ENCODE measurements at regions not wholly inside any gene's neighbourhood (a gene's known extent, or its start where the extent isn't known, plus 50 kb on each side); places are given as distances from the start of the nearest gene placed in this dataset.
A peak's percentile ranks its signal among the peaks of the same experiment; 100 is the strongest.

GRCh38 chr5:4862500-4862899 is 277.6 kb upstream of the ADAMTS16 start:
- peak; percentile 38 to 39 for DNase-seq

GRCh38 chr5:4866131-4866659 is 273.9 kb upstream of the ADAMTS16 start:
- no peak for DNase-seq

GRCh38 chr5:4866817-4867216 is 273.3 kb upstream of the ADAMTS16 start:
- DNase-seq = no peak

- peak; percentile 53 to 65 for DNase-seq
Observed at GRCh38 chr5:4868140-4868735, 271.9 kb upstream of the ADAMTS16 start.

- DNase-seq = no peak
Observed at GRCh38 chr5:4873652-4874051, 266.5 kb upstream of the ADAMTS16 start.

- no peak for DNase-seq
Observed at GRCh38 chr5:4874097-4874496, 266.0 kb upstream of the ADAMTS16 start.

- no peak for DNase-seq
Observed at GRCh38 chr5:4875942-4876341, 264.2 kb upstream of the ADAMTS16 start.

- no peak for DNase-seq
Observed at GRCh38 chr5:4876804-4877203, 263.3 kb upstream of the ADAMTS16 start.

- no peak for DNase-seq
Observed at GRCh38 chr5:4877579-4877978, 262.6 kb upstream of the ADAMTS16 start.

- DNase-seq = no peak
Observed at GRCh38 chr5:4879075-4879474, 261.1 kb upstream of the ADAMTS16 start.

GRCh38 chr5:4879693-4880303 is 260.3 kb upstream of the ADAMTS16 start:
- DNase-seq = peak; percentile 44 to 73

GRCh38 chr5:4880304-4880741 is 259.8 kb upstream of the ADAMTS16 start:
- DNase-seq = no peak

- DNase-seq = no peak
Observed at GRCh38 chr5:4881366-4882002, 258.6 kb upstream of the ADAMTS16 start.

- DNase-seq = no peak
Observed at GRCh38 chr5:4882186-4882585, 257.9 kb upstream of the ADAMTS16 start.

GRCh38 chr5:4883360-4883759 is 256.8 kb upstream of the ADAMTS16 start:
- no peak for DNase-seq

GRCh38 chr5:4893063-4893744 is 246.9 kb upstream of the ADAMTS16 start:
- DNase-seq = no peak

- DNase-seq = no peak
Observed at GRCh38 chr5:4896328-4896727, 243.8 kb upstream of the ADAMTS16 start.

- no peak for DNase-seq
Observed at GRCh38 chr5:4901305-4901811, 238.8 kb upstream of the ADAMTS16 start.

- no peak for DNase-seq
Observed at GRCh38 chr5:4901924-4902323, 238.2 kb upstream of the ADAMTS16 start.

GRCh38 chr5:4905674-4906520 is 234.2 kb upstream of the ADAMTS16 start:
- no peak for DNase-seq

- no peak for DNase-seq
Observed at GRCh38 chr5:4906786-4907185, 233.3 kb upstream of the ADAMTS16 start.

- no peak for DNase-seq
Observed at GRCh38 chr5:4907571-4907970, 232.6 kb upstream of the ADAMTS16 start.

Data from SHP77 (cell line).